Esophagus muscularis mucosa (tissue), 4 donors: ENCODE measurements at regions not wholly inside any gene's neighbourhood (a gene's known extent, or its start where the extent isn't known, plus 50 kb on each side); places are given as distances from the start of the nearest gene placed in this dataset.

ENCODE experiments used
- DNase-seq: peaks from one replicate; pipeline ENCODE4 v3.0.0-alpha.2; 2017; ENCODE audit errors: extremely low spot score
- H3K27ac ChIP-seq, 4 donors: fragments of 200-600 bp; sonication (generic); replicated peaks in 1 of 4; 1 replicate in 3 of 4; 2 replicates in 1 of 4; pipeline ENCODE4 v1.5.1; 2016 to 2019; ENCODE audit warnings: mild to moderate bottlenecking in 1 of 4
- H3K27me3 ChIP-seq, 4 donors: fragments of 200-600 bp; sonication (generic); one replicate each; pipeline versions ENCODE4 v1.5.1 to v1.6.0; 2016 to 2019
- H3K36me3 ChIP-seq, 4 donors: fragments of 200-600 bp; sonication (generic); one replicate each; pipeline ENCODE4 v1.5.1; 2016 to 2019
- H3K4me1 ChIP-seq, 4 donors: fragments of 200-600 bp; sonication (generic); one replicate each; pipeline ENCODE4 v1.5.1; 2016 to 2019
- H3K4me3 ChIP-seq, 4 donors: fragments of 200-600 bp; sonication (generic); 1 replicate in 2 of 4; 2 replicates in 2 of 4; pipeline ENCODE4 v1.5.1; 2016 to 2019; ENCODE audit warnings: mild to moderate bottlenecking in 4 of 4, moderate library complexity in 1 of 4
- H3K9me3 ChIP-seq, 4 donors: fragments of 200-600 bp; sonication (generic); 1 replicate in 3 of 4; 2 replicates in 1 of 4; pipeline ENCODE4 v1.5.1; 2016 to 2019
- CTCF ChIP-seq, 3 experiments: fragments of 200-600 bp in 2 of 3; fragments of 450-650 bp in 1 of 3; sonication (generic) in 2 of 3; IDR thresholded peaks; one replicate each; pipeline ENCODE4 v1.5.1; 2017 to 2019; ENCODE audit warnings: antibody characterized with exemption in 3 of 3, mild to moderate bottlenecking in 2 of 3, moderate library complexity in 1 of 3
- EP300 ChIP-seq: sonication (generic); formaldehyde crosslinking; IDR thresholded peaks from one replicate; pipeline ENCODE4 v1.6.1; 2017; ENCODE audit warnings: antibody characterized with exemption
- POLR2A ChIP-seq: fragments of 450-650 bp; IDR thresholded peaks from one replicate; pipeline ENCODE4 v1.6.1; 2017; ENCODE audit warnings: antibody characterized with exemption, moderate library complexity, mild to moderate bottlenecking, low read depth
- POLR2AphosphoS5 ChIP-seq, 2 donors: sonication (generic); formaldehyde crosslinking; IDR thresholded peaks; one replicate each; pipeline ENCODE4 v1.6.1; 2017; ENCODE audit warnings: antibody characterized with exemption in 2 of 2
- WGBS: methylation state at CpG from one replicate; pipeline ENCODE4 v1.1.5; 2018; 5-methylcytosine and 5-hydroxymethylcytosine counted together
- intact Hi-C: fragments of 100-400 bp; cut with DNase I; formaldehyde crosslinking; loops from one replicate; pipeline ENCODE4 v1.15.1; 2023

GRCh38 chrX:150291014-150291413 is 72.1 kb upstream of the MAMLD1 start:
- no peaks in the 10 kb centered on the region for H3K4me1 ChIP-seq
- DNase-seq: no peak
- TF ChIP-seq EP300 (no peak), POLR2A (no peak), POLR2AphosphoS5 (IDR thresholded peaks at IDR 0.05) (no peak), CTCF (IDR thresholded peaks at IDR 0.05) (no peak)
- intact Hi-C loops: no loop called here
- H3K9me3 ChIP-seq: no peaks in the 10 kb centered on the region
- no peaks in the 10 kb centered on the region for H3K27me3 ChIP-seq
- no peak overlapping the region for H3K4me3 ChIP-seq
- H3K27ac ChIP-seq: no peak overlapping the region
- H3K36me3 ChIP-seq: no peaks in the 10 kb centered on the region
- WGBS: 68% methylated on average over 3 of the region's 5 CpGs

DNA sequence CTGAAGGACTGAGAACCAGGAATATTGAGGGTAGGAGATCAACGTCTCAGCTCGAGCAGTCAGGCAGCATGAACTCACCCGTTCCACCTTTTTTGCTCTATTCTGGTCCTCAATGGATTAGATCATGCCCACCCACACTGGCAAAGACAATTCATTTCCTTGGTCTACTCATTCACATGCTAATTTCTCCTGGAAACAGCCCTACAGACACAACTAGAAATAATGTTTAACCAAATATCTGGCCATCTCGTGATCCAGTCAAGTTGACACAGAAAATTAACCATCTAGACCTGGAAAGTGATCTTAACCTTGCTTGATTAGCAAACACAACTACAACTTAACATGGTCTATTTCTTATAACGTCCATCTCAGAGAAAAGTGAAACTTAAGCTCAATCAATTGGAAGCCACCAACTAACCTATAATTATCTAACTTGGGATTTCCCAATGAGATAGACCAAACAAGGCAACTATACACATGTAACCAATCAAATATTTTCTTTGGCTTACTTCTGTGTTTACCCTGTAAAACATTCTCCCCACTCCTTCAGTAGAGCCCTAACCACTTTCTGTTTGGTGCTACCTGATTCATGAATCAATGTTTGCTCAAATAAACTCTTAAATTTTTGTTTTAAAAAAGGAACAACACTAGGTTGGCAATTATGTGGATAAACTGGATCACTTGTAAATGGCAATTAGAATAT is 69.7 kb upstream of the MAMLD1 start:
- H3K27me3 ChIP-seq: no peaks in the 10 kb centered on the region
- TF ChIP-seq CTCF (IDR thresholded peaks at IDR 0.05): no peak
- TF ChIP-seq POLR2A: no peak
- no peak for TF ChIP-seq POLR2AphosphoS5 (IDR thresholded peaks at IDR 0.05)
- TF ChIP-seq EP300: no peak
- no peak overlapping the region for H3K4me3 ChIP-seq
- WGBS: 59% methylated on average over 5 of the region's 5 CpGs
- no peaks in the 10 kb centered on the region for H3K9me3 ChIP-seq
- DNase-seq: no peak
- no peaks in the 10 kb centered on the region for H3K4me1 ChIP-seq
- H3K27ac ChIP-seq: no peak overlapping the region
- intact Hi-C loops: no loop called here
- H3K36me3 ChIP-seq: no peaks in the 10 kb centered on the region

DNA sequence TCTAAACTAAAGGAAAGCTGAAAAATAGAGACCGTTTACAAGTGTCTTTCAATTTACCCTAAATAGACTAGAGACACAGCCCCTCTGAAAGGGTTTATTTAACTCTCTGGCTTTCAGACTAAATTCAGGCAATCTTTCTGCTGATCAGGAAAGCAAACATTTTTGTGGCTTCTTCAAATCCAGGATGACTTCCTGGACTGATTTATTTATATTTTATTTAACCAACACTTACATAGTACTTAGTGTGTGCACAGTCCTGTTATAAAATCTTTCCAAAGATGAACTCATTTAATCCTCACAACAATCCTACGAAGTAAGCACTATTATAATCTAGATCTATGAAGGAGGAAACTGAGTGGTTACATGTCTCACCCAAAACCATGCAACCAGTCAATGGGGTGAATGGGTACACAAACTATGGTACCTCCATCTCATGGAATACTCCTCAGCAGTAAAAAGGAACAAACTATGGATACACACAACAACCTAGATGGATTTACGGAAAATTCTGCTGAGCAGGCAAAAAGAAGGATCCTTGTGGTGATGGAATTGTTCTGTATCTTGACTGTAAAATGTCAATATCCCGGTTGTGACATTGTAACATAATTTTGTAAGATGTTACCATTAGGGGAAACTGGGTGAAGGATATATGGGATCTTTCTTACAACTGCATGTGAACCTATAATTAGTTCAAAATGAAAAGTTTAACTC is 64.1 kb upstream of the MAMLD1 start:
- Histone ChIP-seq H3K27ac (no peak overlapping the region), H3K36me3 (no peaks in the 10 kb centered on the region), H3K27me3 (no peaks in the 10 kb centered on the region), H3K9me3 (no peaks in the 10 kb centered on the region), H3K4me1 (no peaks in the 10 kb centered on the region), H3K4me3 (no peak overlapping the region)
- WGBS: 76% methylated on average over 4 of the region's 4 CpGs
- intact Hi-C loops: no loop called here
- no peak for DNase-seq
- TF ChIP-seq EP300: no peak
- TF ChIP-seq POLR2A: no peak

- H3K27ac ChIP-seq: no peak overlapping the region
- H3K9me3 ChIP-seq: no peaks in the 10 kb centered on the region
- no peaks in the 10 kb centered on the region for H3K36me3 ChIP-seq
- H3K4me3 ChIP-seq: no peak overlapping the region
- TF ChIP-seq EP300: no peak
- TF ChIP-seq POLR2A: no peak
- no peak for TF ChIP-seq CTCF (IDR thresholded peaks at IDR 0.05)
- no peak for TF ChIP-seq POLR2AphosphoS5 (IDR thresholded peaks at IDR 0.05)
- H3K27me3 ChIP-seq: peaks cover 0 to under 1% (median 0%) of the 10 kb centered on the region in 4 donors
- no peaks in the 10 kb centered on the region for H3K4me1 ChIP-seq
- intact Hi-C loops: no loop called here
- DNase-seq: no peak
Observed at GRCh38 chrX:150299579-150299978, 63.5 kb upstream of the MAMLD1 start.

- Histone ChIP-seq H3K27ac (no peak overlapping the region), H3K4me3 (no peak overlapping the region), H3K27me3 (peaks cover 0 to 4% (median 0%) of the 10 kb centered on the region in 4 donors), H3K4me1 (no peaks in the 10 kb centered on the region), H3K9me3 (no peaks in the 10 kb centered on the region), H3K36me3 (no peaks in the 10 kb centered on the region)
- intact Hi-C loops: no loop called here
- TF ChIP-seq CTCF (IDR thresholded peaks at IDR 0.05) (no peak), POLR2A (no peak), EP300 (no peak), POLR2AphosphoS5 (IDR thresholded peaks at IDR 0.05) (no peak)
- WGBS: 53% methylated on average over 4 of the region's 4 CpGs
- no peak for DNase-seq
Observed at GRCh38 chrX:150303386-150304097, 59.6 kb upstream of the MAMLD1 start.
